ENCODE measurements at regions not wholly inside any gene's neighbourhood (a gene's known extent, or its start where the extent isn't known, plus 50 kb on each side); places are given as distances from the start of the nearest gene placed in this dataset.
A peak's percentile ranks its signal among the peaks of the same experiment; 100 is the strongest.

DNA sequence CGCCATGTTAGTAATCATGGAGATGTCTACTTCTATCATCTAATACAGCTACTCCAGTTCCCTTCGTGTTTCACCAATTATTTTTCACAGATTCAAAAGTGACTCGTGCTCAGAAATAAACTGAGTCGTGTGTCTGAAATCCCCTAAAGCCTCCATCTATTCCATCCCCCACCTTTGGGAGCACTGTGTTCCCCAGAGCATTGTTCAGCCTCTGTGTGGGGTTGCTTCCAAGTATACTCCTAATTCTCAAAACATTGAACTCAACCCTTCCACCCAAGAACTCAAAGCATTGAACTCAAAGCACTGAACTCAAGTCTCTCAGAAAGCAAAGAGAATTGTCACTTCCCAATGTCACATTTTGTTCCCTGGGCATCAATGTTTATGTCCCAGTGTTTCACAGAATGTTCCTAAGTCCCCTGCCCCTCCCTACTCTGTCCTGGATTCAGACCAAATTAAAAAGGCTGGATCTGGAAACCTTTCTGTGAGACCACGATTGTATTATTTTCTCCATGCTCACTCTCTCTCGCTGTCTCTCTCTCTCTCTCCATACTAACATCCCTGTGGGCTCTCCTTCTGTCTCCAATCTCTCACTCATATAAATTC lies 138.5 kb upstream of the QRFPR start:
- no peak for DNase-seq

DNA sequence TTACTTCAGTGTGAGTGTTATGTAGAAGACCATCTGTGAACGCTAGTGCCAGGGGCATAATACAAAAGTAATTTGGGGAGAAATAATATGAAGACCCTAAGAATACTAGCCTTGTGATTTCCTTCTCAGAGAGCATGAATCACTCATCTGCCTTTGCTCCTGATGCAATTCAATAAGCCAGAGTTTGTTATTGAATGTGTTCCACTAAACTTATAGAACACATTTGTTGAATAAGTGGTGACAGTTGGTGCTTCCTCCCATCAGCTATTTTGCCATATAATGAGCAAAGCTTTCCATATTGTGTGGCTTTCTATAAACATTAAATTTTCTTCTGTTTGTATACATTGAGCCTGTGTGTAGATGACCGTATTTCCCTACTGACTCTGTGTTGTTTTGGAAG lies 136.4 kb upstream of the QRFPR start:
- no peak for DNase-seq

DNA sequence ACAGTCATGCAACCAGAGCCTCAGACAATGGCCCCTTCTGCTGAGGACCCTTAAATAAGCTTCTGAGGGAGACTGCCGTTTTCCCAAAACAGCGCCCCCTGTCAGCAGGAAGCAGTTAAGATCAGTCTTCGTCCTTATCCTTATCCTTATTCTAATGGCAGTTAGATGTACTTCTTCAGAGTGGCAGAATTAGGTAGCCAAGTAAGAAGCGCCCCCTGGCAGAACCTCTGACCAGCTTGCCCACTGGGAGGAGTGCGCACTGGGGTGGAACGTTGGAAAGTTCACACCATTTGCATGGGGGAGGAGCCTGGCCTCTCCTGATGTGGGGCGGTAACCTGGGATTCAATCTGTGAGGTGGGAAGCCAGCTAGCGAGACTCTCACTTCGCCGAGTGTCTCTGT lies 133.6 kb upstream of the QRFPR start:
- DNase-seq = no peak

DNA sequence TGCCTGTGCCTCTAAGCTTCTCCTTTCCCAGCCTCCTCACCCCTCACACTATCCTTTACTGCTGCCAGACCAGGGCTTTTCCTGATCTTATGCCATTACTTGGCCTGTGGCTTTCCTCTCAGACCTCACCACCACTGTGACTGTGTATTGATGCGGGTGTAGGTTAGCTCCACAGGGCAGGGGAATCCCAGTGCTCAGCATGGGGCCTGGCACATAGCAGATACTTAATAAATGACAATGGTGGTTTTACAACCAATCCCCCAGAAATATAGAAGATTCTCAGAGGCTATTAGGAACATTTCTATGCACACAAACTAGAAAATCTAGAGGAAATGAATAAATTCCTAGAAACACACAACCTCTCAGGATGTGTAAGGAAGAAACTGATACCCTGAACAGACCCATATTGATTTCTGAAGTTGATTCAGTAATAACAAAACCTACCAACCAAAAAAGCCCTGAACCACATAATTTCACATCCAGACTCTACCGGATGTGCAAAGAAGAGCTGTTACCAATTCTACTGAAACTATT lies 129.6 kb upstream of the QRFPR start:
- no peak for DNase-seq

DNA sequence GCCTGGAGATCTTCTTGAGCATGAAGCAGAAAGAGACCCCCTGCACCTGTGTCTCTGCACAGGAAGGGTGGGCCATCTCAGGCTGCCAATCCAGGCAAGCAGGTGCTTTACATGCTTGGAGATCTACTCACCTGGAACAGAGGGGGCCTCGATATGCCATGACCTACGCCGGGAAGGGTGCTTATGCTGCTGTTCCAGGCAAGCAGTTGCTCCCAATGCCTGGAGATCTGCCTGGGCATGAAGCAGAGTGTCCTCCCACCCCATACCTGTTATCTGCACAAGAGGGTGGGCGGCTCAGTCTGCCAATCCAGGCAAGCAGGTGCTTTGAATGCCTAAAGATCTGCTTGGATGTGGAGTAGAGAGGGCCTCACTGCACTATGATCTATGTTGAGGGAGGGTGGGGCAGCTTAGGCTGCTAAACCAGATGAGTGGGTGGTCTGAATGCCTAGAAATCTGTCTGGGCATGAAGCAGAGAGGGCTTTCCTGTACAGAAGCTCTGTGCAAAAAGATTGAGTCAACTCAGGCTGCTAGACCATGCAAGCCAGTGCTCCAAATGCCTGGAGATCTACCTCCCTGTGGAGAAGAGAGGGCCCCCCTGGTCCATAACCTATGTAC lies 104.5 kb upstream of the QRFPR start:
- DNase-seq = no peak

DNA sequence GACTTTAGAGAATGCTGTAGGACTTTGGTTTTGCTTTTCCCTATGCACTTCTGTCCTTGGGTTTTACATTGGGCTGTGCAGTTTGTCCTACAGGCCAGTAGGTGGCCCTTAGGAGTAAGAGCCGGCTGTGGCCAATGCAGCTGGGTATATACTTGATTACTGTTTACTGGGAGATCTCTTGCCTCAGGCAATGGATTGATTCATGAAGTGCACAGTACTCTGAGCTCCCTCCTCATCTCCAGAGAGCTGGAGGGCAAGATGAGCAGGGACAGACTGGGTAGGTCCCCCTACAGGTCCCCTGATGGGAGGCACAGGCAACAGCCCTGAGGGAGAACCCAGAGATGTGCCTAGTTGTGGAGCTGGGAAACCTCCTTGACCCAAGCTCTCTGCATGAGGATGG lies 103.8 kb upstream of the QRFPR start:
- peak; percentile 38 for DNase-seq

DNA sequence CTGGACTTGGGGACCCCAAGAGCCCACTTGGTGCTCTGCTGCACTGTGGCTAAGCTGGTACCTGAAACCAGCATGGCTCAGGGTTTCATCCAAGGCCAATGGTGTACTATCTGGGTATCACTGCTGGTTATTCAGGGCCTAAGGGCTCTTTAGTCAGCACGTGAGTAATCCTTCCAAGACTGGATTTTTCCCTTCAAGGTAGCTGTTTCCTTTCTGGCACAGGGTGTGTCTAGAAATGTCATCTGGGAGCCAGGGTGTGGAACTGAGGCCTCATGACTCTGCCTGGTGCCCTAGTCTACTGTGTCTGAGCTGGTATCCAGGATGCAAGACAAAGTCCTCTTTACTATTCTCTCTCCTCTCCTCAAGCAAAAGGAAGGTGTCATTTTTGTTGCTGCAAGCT lies 99.0 kb upstream of the QRFPR start:
- DNase-seq = no peak

DNA sequence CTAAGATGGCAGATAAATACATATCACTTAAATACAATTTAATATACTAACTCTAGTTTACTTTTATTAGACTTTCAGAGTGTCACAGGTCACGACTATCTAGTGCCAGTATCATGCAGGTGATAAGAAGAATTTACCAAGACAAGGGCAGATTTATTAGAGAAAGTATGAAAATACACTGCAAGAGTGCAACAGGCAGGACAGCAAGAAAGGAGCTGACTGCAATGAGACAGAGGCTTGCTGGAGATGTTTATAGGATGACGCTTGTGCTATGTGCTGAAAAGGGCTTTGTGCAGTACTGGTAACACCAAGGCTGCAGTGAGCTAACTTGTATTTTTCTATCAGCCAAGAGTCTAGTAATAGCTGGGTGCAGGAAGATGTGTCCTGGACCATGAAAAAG lies 96.7 kb upstream of the QRFPR start:
- DNase-seq = no peak

DNA sequence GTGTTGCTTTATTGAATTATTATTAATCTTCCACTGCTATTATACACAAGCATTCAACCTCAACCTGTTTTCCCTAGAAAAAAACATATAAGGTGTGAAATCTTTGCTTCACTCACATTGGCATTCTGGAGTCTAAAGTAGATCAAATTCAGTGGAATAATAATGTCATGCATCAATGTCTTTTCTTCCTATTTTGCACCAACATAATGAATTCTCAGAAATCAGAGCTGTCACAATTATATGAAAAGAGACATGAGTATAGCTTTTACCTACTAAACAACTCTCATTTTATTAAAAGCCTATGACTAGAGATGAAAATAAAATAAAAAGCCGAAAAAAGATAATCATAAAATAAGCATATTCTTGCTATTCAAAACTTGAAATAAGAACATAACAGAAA lies 96.3 kb upstream of the QRFPR start:
- no peak for DNase-seq

DNA sequence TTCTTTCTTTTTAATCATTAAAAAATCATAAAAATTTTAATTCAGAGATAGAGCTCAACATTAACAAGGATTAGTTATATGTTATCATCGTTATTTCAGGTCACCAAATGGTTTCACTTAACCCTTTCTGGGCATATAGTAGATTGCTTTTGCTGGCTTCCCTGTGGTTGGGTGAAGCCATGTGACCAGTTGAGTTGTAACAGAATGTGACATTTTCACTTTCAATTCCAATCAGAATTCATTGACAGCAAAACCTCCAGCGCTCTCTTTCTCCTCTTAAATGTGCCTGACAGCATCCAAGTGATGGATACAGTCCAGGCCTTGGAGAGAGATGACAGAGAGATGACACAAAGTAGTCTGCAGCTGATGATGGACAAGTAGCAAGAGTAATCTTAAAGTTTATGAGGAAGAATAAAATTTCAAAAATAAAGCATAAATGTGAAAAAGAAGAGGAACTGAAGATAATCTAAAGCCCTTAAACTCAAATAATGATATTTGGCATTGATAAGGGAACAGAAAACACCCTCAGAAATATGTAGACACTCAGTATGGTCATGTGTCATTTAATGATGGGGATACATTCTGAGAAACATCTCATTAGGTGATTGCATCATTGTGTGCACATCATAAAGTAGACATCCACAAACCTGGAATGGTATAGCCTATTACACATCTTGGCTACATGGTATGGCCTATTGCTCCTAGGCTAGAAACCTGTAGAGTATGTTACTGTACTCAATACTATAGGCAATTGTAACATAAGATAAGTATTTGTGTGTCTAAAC lies 92.3 kb upstream of the QRFPR start:
- no peak for DNase-seq

DNA sequence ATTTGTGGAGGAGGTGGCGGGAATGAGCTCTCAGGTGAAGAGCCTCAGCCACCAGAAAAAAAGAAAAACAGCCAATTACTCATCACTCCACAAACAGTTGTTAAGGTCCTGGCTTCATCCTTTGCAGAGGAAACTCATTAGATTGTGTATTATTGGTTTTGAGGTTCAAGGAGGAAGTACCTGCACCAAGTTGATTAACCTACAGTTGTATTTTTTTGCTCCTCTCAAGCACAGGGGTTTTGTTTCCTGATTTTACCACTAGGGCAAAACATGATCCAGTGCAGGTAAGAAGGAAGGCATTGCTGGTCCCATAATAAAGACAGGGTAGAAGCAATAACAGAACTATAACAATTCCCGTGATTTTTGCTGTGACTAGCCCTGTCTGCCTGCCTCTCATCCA lies 84.0 kb upstream of the QRFPR start:
- DNase-seq = no peak

DNA sequence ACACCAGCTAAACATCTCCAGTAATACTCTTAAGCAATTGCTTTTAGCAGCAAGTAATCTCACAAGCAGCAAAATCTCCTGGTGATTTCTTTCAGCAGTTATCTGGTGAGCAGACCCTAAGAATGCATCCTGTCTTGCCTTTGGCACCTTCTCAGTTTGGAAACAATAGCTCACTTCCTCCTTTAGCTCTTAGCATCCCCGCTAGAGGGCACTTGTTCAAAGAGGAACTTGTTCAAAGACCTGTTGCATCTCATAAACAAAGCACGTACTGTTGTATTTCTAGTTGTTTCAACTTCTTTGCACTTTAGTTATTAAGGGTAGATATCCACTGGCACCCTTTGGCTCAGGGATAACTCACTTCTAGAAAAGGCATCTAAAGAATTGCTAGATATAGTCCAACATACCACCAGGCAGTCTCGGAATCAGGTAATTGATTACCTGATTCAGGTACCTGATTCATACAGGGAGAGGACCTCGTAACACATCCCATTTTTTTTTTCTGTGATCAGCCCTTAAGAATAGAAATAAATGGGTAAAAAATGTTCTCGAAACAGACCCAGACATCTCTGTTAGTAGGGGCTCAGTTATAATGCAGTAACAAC lies 81.9 kb upstream of the QRFPR start:
- DNase-seq = peak; percentile 20

DNA sequence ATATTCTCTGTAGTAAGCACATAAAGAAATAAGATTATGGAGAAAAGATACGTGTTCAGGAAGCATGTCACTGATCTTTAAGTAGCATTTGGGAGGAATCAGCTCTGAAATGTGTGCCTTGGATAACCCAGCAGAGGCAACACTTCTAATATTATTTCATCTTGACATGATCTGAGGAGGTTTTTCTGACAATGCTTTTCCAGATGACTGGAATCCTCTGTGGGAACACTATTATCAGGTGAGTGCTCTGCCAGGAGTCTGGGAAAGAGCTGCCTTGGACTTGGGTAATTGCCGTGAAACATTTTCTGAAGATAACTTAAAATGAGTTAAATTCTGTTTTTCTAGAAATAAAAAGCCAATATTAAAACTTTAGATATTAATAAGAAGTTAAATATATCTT lies 78.2 kb upstream of the QRFPR start:
- no peak for DNase-seq

DNA sequence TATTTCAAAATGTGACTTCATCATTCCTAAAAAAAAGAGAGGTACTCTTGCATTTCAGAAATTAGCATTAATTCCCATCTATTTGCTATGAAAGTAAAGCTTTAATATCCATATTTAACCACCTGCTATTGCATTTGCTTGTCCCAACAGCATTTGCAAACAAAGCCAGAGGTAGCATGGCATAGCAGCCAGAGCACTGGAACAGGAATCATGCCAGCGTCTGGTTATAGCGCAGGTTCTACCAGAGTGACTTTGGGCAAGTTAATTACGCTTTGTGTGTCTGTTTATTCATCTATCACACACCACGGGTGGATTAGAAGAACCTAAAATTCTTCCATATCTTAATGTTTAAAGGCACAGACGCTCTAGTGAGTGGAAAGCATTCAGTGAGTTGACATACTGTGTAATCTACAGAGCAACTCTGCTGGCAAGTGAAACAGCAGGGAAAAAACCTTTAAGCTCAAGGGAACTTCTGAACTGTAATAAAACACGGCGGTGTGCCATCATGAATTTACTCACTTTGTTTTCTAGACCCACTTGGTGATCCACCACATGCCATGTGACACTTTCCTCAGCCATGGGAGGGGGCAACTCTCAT lies 76.6 kb upstream of the QRFPR start:
- peak; percentile 5 for DNase-seq

DNA sequence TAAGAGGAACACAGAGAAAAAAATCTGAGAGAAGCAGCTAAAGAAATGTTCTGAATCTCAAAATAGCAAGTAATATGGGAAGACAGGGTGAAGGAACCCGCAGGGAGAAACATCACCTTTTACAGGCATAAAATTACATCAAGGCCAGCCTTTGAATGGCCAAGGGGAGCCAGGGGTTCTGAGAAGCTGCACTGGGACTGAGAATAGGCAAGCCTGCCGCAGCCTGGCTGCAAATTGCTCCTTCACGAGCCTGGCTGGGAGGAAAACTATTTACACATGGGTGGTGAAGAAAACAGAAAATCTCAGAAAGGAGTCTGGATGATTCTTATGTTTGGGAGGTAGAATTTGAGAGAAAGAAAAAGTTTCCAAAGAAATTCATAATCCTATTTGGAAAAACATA lies 74.5 kb upstream of the QRFPR start:
- DNase-seq = no peak

DNA sequence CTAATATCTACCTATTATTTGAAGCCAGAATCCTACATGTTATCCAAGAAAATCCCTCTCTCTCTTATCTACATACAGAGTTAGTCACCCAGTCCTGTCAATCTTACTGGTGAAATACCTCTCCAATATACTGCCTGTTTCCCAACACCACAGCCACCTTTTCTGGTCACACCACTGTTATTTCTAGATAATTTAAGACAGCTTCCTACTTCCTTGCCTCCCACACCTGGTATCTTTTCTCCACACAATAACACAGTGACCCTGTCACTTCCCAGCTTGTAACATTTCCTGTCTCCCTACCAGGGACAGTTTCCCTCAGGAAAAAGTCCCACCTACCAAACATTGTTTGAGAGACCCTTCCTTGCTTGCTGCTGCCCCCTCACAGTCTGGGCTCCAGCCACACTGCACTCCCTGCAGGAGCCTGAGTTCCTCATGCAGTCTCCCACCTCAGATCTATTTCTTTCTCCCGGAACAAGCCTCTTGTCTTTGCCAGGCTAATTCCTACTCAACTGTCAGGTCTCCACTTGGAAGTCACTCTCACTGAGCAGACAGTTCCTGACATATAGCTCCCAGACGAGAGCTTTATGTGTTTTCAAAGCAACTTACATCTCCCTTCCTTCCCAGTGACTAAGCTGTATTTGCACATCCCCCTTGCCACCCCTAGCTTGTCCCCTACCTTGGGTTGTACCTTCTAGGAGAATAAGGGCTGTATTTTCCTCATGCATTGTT lies 73.6 kb upstream of the QRFPR start:
- no peak for DNase-seq

DNA sequence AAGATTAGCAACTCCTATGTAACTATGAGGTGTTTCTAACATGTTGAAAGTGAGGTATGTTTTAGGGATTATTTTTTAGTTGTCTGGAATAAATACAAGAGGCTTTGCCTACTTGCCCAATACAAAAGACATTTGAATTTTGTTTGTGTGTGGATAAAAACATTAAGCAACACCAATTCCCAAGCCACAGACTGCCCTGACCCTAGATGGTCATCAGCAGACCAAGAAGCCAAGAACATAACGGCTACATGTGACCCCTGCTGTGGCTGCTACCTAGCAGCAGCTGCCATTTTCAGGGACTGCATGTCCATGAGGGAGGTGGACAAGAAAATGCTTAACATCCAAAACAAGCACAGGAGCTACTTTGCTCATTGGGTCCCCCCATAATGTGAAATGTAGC lies 70.5 kb upstream of the QRFPR start:
- no peak for DNase-seq

DNA sequence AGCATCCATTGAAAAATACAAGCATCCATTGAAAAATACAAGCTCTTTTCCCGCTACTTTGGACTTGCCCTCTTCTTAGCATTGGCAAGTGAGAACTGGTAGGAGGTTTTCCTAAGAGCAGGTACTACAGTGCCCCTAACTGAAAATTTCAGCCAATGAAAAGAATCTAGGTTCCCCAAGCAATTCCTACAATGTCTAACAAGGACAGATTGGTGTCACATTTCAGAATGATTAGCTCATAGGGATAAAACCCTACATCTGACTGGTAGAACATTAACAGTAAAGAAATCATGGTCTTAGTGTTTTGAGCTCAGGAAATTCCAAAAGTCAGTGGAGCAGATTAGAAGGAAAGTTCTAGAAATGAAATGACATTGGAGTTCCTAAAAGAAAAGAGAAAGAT lies 68.6 kb upstream of the QRFPR start:
- no peak for DNase-seq

DNA sequence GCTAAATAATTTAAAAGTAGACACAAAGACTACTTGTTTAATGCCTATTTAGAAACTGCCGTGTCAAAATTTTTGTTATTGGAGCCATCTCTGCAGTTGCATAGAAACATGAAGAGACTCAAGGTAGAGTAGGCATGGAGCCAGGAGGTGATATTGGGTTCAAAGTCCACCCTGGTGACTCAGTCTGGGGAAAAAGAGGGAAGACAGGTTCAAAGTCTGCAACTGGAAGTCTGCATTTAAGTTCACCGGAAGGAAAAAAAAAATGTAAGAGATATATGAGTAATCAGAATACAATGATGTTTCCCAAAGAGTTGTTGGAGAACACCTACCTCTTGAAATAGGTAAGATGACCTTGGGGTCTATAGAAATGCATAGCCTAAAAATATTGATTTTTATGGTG lies 67.4 kb upstream of the QRFPR start:
- no peak for DNase-seq

DNA sequence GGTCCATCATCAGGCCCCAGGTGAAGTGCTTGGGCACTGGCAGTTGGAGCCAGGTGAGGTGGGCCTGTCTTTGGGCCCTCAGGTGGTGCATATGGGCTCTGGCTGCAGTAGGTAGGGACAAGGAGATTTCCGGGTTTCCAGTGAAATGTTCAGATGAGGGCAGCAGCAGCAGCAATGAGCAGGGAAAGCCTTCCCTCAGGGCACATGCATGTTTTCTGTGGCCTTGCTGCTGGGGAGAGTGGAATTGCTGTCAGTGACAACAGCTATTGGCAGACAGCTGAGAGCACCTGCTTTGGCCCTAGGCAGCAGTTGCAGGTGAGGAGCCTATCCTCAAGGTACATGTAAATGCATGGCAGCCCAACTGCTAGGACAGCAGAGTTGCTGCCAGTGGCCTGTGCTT lies 58.9 kb upstream of the QRFPR start:
- no peak for DNase-seq

All from NCI-H1092 treated with DMSO at 0.1 percent for 48 hours (cell line).